GM23248 (cell line): ENCODE measurements at regions not wholly inside any gene's neighbourhood (a gene's known extent, or its start where the extent isn't known, plus 50 kb on each side); places are given as distances from the start of the nearest gene placed in this dataset.

Source experiments
- DNase-seq: peaks from one replicate; pipeline ENCODE4 v3.0.0-alpha.2; 2015
- H2AFZ ChIP-seq: fragments of 200-600 bp; sonication (generic); 2 replicates; pipeline ENCODE4 v1.6.1; 2016; ENCODE audit warnings: antibody characterized with exemption
- H3F3A ChIP-seq: fragments of 200-600 bp; sonication (generic); 2 replicates; pipeline ENCODE4 v1.6.1; 2016; ENCODE audit warnings: mild to moderate bottlenecking, antibody characterized with exemption, mixed run types; ENCODE audit not compliant: insufficient read depth
- H3K27ac ChIP-seq: fragments of 200-600 bp; sonication (generic); 2 replicates; pipeline ENCODE4 v1.5.1; 2016; ENCODE audit warnings: mild to moderate bottlenecking
- H3K27me3 ChIP-seq: fragments of 200-600 bp; sonication (generic); replicated peaks from 2 replicates; pipeline ENCODE4 v1.6.1; 2016; ENCODE audit warnings: mild to moderate bottlenecking; ENCODE audit not compliant: insufficient read depth
- H3K36me3 ChIP-seq: fragments of 200-600 bp; sonication (generic); 2 replicates; pipeline ENCODE4 v1.6.1; 2016; ENCODE audit warnings: low read depth, mild to moderate bottlenecking
- H3K4me1 ChIP-seq: fragments of 200-600 bp; sonication (generic); 2 replicates; pipeline ENCODE4 v1.6.1; 2016; ENCODE audit warnings: mild to moderate bottlenecking; ENCODE audit not compliant: insufficient read depth
- H3K4me2 ChIP-seq: fragments of 200-600 bp; sonication (generic); one replicate; pipeline ENCODE4 v1.6.1; 2016; ENCODE audit warnings: mild to moderate bottlenecking; ENCODE audit not compliant: unreplicated experiment
- H3K4me3 ChIP-seq: fragments of 200-600 bp; sonication (generic); 2 replicates; pipeline ENCODE4 v1.5.1; 2016; ENCODE audit warnings: mild to moderate bottlenecking
- H3K79me2 ChIP-seq: fragments of 200-600 bp; sonication (generic); 2 replicates; pipeline ENCODE4 v1.6.1; 2016; ENCODE audit warnings: mild to moderate bottlenecking; ENCODE audit not compliant: insufficient read depth
- H3K9ac ChIP-seq: fragments of 200-600 bp; sonication (generic); 2 replicates; pipeline ENCODE4 v1.6.1; 2016; ENCODE audit warnings: mild to moderate bottlenecking
- H3K9me2 ChIP-seq: fragments of 200-600 bp; sonication (generic); 2 replicates; pipeline ENCODE4 v1.6.1; 2016; ENCODE audit warnings: mixed run types, mild to moderate bottlenecking, moderate library complexity; ENCODE audit not compliant: insufficient read depth
- H3K9me3 ChIP-seq: fragments of 200-600 bp; sonication (generic); one replicate; pipeline ENCODE4 v1.6.1; 2017; ENCODE audit warnings: low read depth
- H4K20me1 ChIP-seq: fragments of 200-600 bp; sonication (generic); 2 replicates; pipeline ENCODE4 v1.6.0; 2016; ENCODE audit not compliant: insufficient read depth
- EZH2 ChIP-seq: fragments of 200-600 bp; sonication (generic); IDR thresholded peaks from 2 replicates; pipeline ENCODE4 v1.6.1; 2018; ENCODE audit warnings: antibody characterized with exemption, mild to moderate bottlenecking; ENCODE audit not compliant: insufficient read depth, poor library complexity, severe bottlenecking
- EZH2phosphoT487 ChIP-seq: fragments of 200-600 bp; sonication (generic); IDR thresholded peaks from 2 replicates; pipeline ENCODE4 v1.6.1; 2018; ENCODE audit warnings: antibody characterized with exemption, moderate library complexity, mild to moderate bottlenecking, low read depth; ENCODE audit not compliant: insufficient read depth
- WGBS, 2 experiments: methylation state at CpG; one replicate each; pipeline ENCODE4 v1.1.6; 2015 to 2017; ENCODE audit warnings: low lambda C conversion rate in 2 of 2, low coverage in 1 of 2; ENCODE audit errors: missing lambda C conversion rate in 2 of 2; 5-methylcytosine and 5-hydroxymethylcytosine counted together
- in situ Hi-C: fragments of 300-500 bp; cut with MboI; formaldehyde crosslinking; loops from 2 replicates; pipeline ENCODE4 v1.15.0; 2020

- no peak overlapping the region for H3K4me3 ChIP-seq
- no peaks in the 10 kb centered on the region for H3K27me3 ChIP-seq
- no peak for DNase-seq
- no peak overlapping the region for H3K27ac ChIP-seq
- no peaks in the 10 kb centered on the region for H4K20me1 ChIP-seq
- H3K9me3 ChIP-seq, result no peaks in the 10 kb centered on the region
- H2AFZ ChIP-seq, result no peak overlapping the region
- no peak overlapping the region for H3K9ac ChIP-seq
- TF ChIP-seq EZH2, result no peak
- no peak for TF ChIP-seq EZH2phosphoT487
- H3K4me1 ChIP-seq, result peaks cover 13% of the 10 kb centered on the region
- 75 to 83% methylated on average over 4 of the region's 4 CpGs for WGBS, 2 experiments
- H3F3A ChIP-seq, result no peaks in the 10 kb centered on the region
- no peaks in the 10 kb centered on the region for H3K9me2 ChIP-seq
- H3K36me3 ChIP-seq, result no peaks in the 10 kb centered on the region
- in situ Hi-C loops, result no loop called here
- H3K4me2 ChIP-seq, result no peak overlapping the region
- H3K79me2 ChIP-seq, result no peaks in the 10 kb centered on the region
These were observed 314.7 kb downstream of the TXNL1 start for GRCh38 chr18:56323673-56324072.

GRCh38 chr18:56322406-56322805 lies 316.0 kb downstream of the TXNL1 start:
- Histone ChIP-seq H4K20me1 (no peaks in the 10 kb centered on the region), H3K36me3 (no peaks in the 10 kb centered on the region), H3K9me2 (no peaks in the 10 kb centered on the region), H3K9ac (no peak overlapping the region), H3K79me2 (no peaks in the 10 kb centered on the region), H3K4me3 (no peak overlapping the region), H3K4me1 (peaks cover 7% of the 10 kb centered on the region), H3K27me3 (no peaks in the 10 kb centered on the region), H3F3A (no peaks in the 10 kb centered on the region), H3K9me3 (no peaks in the 10 kb centered on the region), H3K4me2 (no peak overlapping the region), H3K27ac (no peak overlapping the region), H2AFZ (no peak overlapping the region)
- 70 to 75% methylated on average over 9 of the region's 9 CpGs for WGBS, 2 experiments
- no peak for DNase-seq
- in situ Hi-C loops, result no loop called here
- TF ChIP-seq EZH2 (no peak), EZH2phosphoT487 (no peak)

GRCh38 chr18:56321470-56321869 lies 316.9 kb downstream of the TXNL1 start:
- Histone ChIP-seq H3K27me3 (no peaks in the 10 kb centered on the region), H3K27ac (no peak overlapping the region), H3K4me1 (no peaks in the 10 kb centered on the region), H3K9me3 (no peaks in the 10 kb centered on the region), H3K9me2 (no peaks in the 10 kb centered on the region), H3F3A (no peaks in the 10 kb centered on the region), H3K9ac (no peak overlapping the region), H4K20me1 (no peaks in the 10 kb centered on the region), H2AFZ (no peak overlapping the region), H3K79me2 (no peaks in the 10 kb centered on the region), H3K36me3 (no peaks in the 10 kb centered on the region), H3K4me3 (no peak overlapping the region), H3K4me2 (no peak overlapping the region)
- WGBS, 2 experiments, result 55 to 56% methylated on average over 8 of the region's 8 CpGs
- TF ChIP-seq EZH2phosphoT487, result no peak
- no peak for TF ChIP-seq EZH2
- in situ Hi-C loops, result no loop called here
- DNase-seq, result no peak

- in situ Hi-C loops, result no loop called here
These were observed 318.4 kb downstream of the TXNL1 start for GRCh38 chr18:56319953-56320352.

GRCh38 chr18:56316727-56317126 lies 321.7 kb downstream of the TXNL1 start:
- no peak for TF ChIP-seq EZH2
- no peak for TF ChIP-seq EZH2phosphoT487
- Histone ChIP-seq H3K9me3 (no peaks in the 10 kb centered on the region), H3K9ac (no peak overlapping the region), H3K36me3 (no peaks in the 10 kb centered on the region), H4K20me1 (no peaks in the 10 kb centered on the region), H3K4me1 (peaks cover 7% of the 10 kb centered on the region; the same call in 1 of the 2 replicates), H3F3A (no peaks in the 10 kb centered on the region), H3K27ac (no peak overlapping the region), H3K4me3 (no peak overlapping the region), H3K27me3 (no peaks in the 10 kb centered on the region), H2AFZ (no peak overlapping the region), H3K9me2 (no peaks in the 10 kb centered on the region), H3K79me2 (no peaks in the 10 kb centered on the region), H3K4me2 (no peak overlapping the region)
- WGBS, 2 experiments, result 80% methylated on average over 2 of the region's 2 CpGs
- in situ Hi-C loops, result no loop called here
- DNase-seq, result no peak

More at GRCh38 chr18:56319953-56320352, 318.4 kb downstream of the TXNL1 start:
- no peaks in the 10 kb centered on the region for H3F3A ChIP-seq
- no peak overlapping the region for H3K9ac ChIP-seq
- H4K20me1 ChIP-seq, result no peaks in the 10 kb centered on the region
- no peaks in the 10 kb centered on the region for H3K27me3 ChIP-seq
- peaks cover 7% of the 10 kb centered on the region; the same call in 1 of the 2 replicates for H3K4me1 ChIP-seq
- H3K4me3 ChIP-seq, result no peak overlapping the region
- H3K27ac ChIP-seq, result no peak overlapping the region
- no peaks in the 10 kb centered on the region for H3K79me2 ChIP-seq
- no peak for DNase-seq
- TF ChIP-seq EZH2 (no peak), EZH2phosphoT487 (no peak)
- no peaks in the 10 kb centered on the region for H3K9me3 ChIP-seq
- no peaks in the 10 kb centered on the region for H3K36me3 ChIP-seq
- H3K9me2 ChIP-seq, result no peaks in the 10 kb centered on the region
- no peak overlapping the region for H3K4me2 ChIP-seq
- H2AFZ ChIP-seq, result no peak overlapping the region
- 92 to 99% methylated on average over 3 of the region's 3 CpGs for WGBS, 2 experiments
